A549 (cell line): ENCODE measurements at regions not wholly inside any gene's neighbourhood (a gene's known extent, or its start where the extent isn't known, plus 50 kb on each side); places are given as distances from the start of the nearest gene placed in this dataset.

Source experiments
- POLR2A ChIP-seq: IDR thresholded peaks from 2 replicates; pipeline ENCODE4 v1.6.1; 2012; ENCODE audit warnings: mild to moderate bottlenecking, low read length
- RARB ChIP-seq: fragments of 250-450 bp; sonication (Bioruptor Pico); IDR thresholded peaks from 2 replicates; pipeline ENCODE4 v1.8.0; 2021; ENCODE audit warnings: mild to moderate bottlenecking, moderate library complexity

DNA sequence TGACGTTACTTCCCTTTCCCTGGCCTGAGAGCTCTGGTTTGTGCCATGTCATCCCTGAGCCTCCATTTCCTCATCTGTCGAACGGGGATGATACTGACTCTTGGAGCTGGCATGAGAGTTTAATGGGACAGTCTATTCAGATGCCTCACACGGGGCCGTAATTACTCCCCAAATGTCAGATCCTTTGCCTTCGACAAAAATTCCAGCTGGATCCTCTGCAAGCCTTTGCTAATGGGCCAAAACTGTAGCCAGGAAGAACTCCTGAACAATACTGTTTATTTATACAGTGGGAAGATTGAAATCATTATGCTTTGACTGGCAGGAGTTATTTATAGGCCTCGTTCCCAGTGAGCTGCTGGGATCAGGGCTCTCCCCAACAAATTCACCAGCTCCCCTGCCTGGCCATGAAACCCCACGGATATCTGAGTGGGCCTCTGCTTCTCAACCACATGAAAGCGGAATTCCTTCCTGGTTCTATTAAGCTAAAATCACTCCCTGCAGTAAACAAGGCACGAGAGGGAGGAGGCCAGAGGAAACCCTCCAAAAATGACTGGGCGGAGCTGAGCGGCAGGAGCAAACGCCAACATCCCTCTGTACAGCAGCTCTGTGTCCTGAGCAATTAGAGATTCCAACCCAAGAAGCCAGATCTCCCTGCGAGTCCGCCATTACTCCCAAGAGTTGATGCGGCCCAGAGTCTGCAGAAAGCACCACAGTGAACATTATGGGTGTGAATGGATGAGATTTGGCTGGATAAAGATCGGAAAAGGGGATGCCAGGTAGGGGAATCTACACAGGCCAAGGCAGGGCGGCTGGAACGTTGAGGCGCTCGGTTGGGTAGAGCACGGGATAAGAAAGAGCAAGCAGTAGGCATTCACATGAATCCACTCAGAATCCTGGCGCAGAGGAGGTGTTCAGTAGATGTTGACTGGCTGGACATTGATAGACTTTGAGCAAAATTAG is 326.1 kb downstream of the BCL11B start:
- no peak for TF ChIP-seq POLR2A
- TF ChIP-seq RARB = no peak
